ENCODE measurements at regions not wholly inside any gene's neighbourhood (a gene's known extent, or its start where the extent isn't known, plus 50 kb on each side); places are given as distances from the start of the nearest gene placed in this dataset.

GRCh38 chr9:109872901-109873300 lies 92.9 kb downstream of the PALM2AKAP2 start:
- H3K9me3 Mint-ChIP-seq = no peaks in the 10 kb centered on the region
- DNase-seq (no peak), ATAC-seq (no peak)
- H3K27ac Mint-ChIP-seq = no peak overlapping the region
- no peaks in the 10 kb centered on the region for H3K4me1 Mint-ChIP-seq
- H3K36me3 Mint-ChIP-seq = no peaks in the 10 kb centered on the region
- H3K4me1 ChIP-seq (ENCODE audit: control insufficient read depth, insufficient read depth, low read length) = no peaks in the 10 kb centered on the region
- H3K9me3 ChIP-seq (ENCODE audit: control insufficient read depth, insufficient read depth, low read length) = no peaks in the 10 kb centered on the region
- no peaks in the 10 kb centered on the region for H3K36me3 ChIP-seq (ENCODE audit: control insufficient read depth, insufficient read depth, low read length)
- intact Hi-C loops (cut with micrococcal nuclease) = no loop called here
- TF ChIP-seq CTCF (IDR thresholded peaks at IDR 0.05) = no peak
- no peak overlapping the region for H3K4me3 ChIP-seq (ENCODE audit: low read length)
- no peak overlapping the region for H3K27ac ChIP-seq (ENCODE audit: low read length)
- no peak overlapping the region for H3K4me3 Mint-ChIP-seq
- H3K27me3 ChIP-seq (ENCODE audit: control insufficient read depth, insufficient read depth, low read length) = peaks cover 2% of the 10 kb centered on the region
- peaks cover 24 to 31% of the 10 kb centered on the region in 2 donors for H3K27me3 Mint-ChIP-seq (ENCODE audit: low read depth in 2 of 2)
- 72% methylated on average over 3 of the region's 4 CpGs for WGBS (ENCODE audit: insufficient coverage)

GRCh38 chr9:109875495-109876129 lies 95.6 kb downstream of the PALM2AKAP2 start:
- Mint-ChIP-seq H3K27me3 (ENCODE audit: low read depth in 2 of 2) (peaks cover 20 to 46% of the 10 kb centered on the region in 2 donors), H3K4me1 (no peaks in the 10 kb centered on the region), H3K36me3 (no peaks in the 10 kb centered on the region), H3K4me3 (no peak overlapping the region), H3K9me3 (no peaks in the 10 kb centered on the region), H3K27ac (no peak overlapping the region)
- Histone ChIP-seq H3K36me3 (ENCODE audit: control insufficient read depth, insufficient read depth, low read length) (no peaks in the 10 kb centered on the region), H3K9me3 (ENCODE audit: control insufficient read depth, insufficient read depth, low read length) (no peaks in the 10 kb centered on the region), H3K27me3 (ENCODE audit: control insufficient read depth, insufficient read depth, low read length) (peaks cover 2% of the 10 kb centered on the region), H3K4me1 (ENCODE audit: control insufficient read depth, insufficient read depth, low read length) (no peaks in the 10 kb centered on the region), H3K4me3 (ENCODE audit: low read length) (no peak overlapping the region), H3K27ac (ENCODE audit: low read length) (no peak overlapping the region)
- intact Hi-C loops (cut with micrococcal nuclease) = no loop called here
- 93% methylated on average over 4 of the region's 4 CpGs for WGBS (ENCODE audit: insufficient coverage)
- ATAC-seq (no peak), DNase-seq (no peak)
- TF ChIP-seq CTCF (IDR thresholded peaks at IDR 0.05) = no peak

- Histone ChIP-seq H3K4me1 (ENCODE audit: control insufficient read depth, insufficient read depth, low read length) (no peaks in the 10 kb centered on the region), H3K27ac (ENCODE audit: low read length) (no peak overlapping the region), H3K27me3 (ENCODE audit: control insufficient read depth, insufficient read depth, low read length) (no peaks in the 10 kb centered on the region), H3K9me3 (ENCODE audit: control insufficient read depth, insufficient read depth, low read length) (no peaks in the 10 kb centered on the region), H3K36me3 (ENCODE audit: control insufficient read depth, insufficient read depth, low read length) (no peaks in the 10 kb centered on the region), H3K4me3 (ENCODE audit: low read length) (no peak overlapping the region)
- Mint-ChIP-seq H3K27ac (no peak overlapping the region), H3K4me3 (no peak overlapping the region), H3K27me3 (ENCODE audit: low read depth in 2 of 2) (peaks cover 4 to 21% of the 10 kb centered on the region in 2 donors), H3K36me3 (no peaks in the 10 kb centered on the region), H3K4me1 (no peaks in the 10 kb centered on the region), H3K9me3 (no peaks in the 10 kb centered on the region)
- 74% methylated on average over 8 of the region's 10 CpGs for WGBS (ENCODE audit: insufficient coverage)
- DNase-seq (peak in 1 of 2 donors; percentile 53), ATAC-seq (peak in 2 of 3 donors; percentile 61 to 76)
- intact Hi-C loops (cut with micrococcal nuclease) = loop anchor here (1.0 kb wide), 1 partner anchor 273 kb away; no protein-coding TSS in a partner anchor
- peak; percentile 77 for TF ChIP-seq CTCF (IDR thresholded peaks at IDR 0.05)
Observed at GRCh38 chr9:109880276-109881169, 100.5 kb downstream of the PALM2AKAP2 start.
